GM23338 (cell line): ENCODE measurements at regions not wholly inside any gene's neighbourhood (a gene's known extent, or its start where the extent isn't known, plus 50 kb on each side); places are given as distances from the start of the nearest gene placed in this dataset. TPM values are rescaled to one million over a fixed set of nuclear protein-coding genes. Genes with fewer than 3 reads are reported as not detected.
"Not testable (repeated sequence)": the region's sequence is repeated elsewhere in the genome, so short reads cannot be mapped to it uniquely, and the experiment has no call there.

Experiments used
- ATAC-seq: fragments of 200-7000 bp; cut with Tn5 transposase; 3 replicates; pipeline ENCODE4 v1.9.1; 2020
- DNase-seq: peaks from one replicate; pipeline ENCODE4 v3.0.0-alpha.2; 2015; ENCODE audit warnings: low spot score
- H2AFZ ChIP-seq: fragments of 200-600 bp; sonication (generic); 2 replicates; pipeline ENCODE4 v1.8.0; 2016; ENCODE audit warnings: antibody characterized with exemption, mild to moderate bottlenecking, moderate library complexity
- H3F3A ChIP-seq: fragments of 200-600 bp; sonication (generic); replicated peaks from 2 replicates; pipeline ENCODE4 v1.8.0; 2017; ENCODE audit warnings: antibody characterized with exemption, mixed run types, low read depth
- H3K27ac ChIP-seq: fragments of 200-600 bp; sonication (generic); 2 replicates; pipeline ENCODE4 v1.6.1; 2016; ENCODE audit warnings: low read depth
- H3K27me3 ChIP-seq: fragments of 200-600 bp; sonication (generic); 2 replicates; pipeline ENCODE4 v1.8.0; 2016; ENCODE audit warnings: mild to moderate bottlenecking, mixed run types, moderate library complexity; ENCODE audit not compliant: insufficient read depth
- H3K36me3 ChIP-seq: fragments of 200-600 bp; sonication (generic); 2 replicates; pipeline ENCODE4 v1.8.0; 2016; ENCODE audit warnings: mild to moderate bottlenecking; ENCODE audit not compliant: insufficient read depth
- H3K4me1 ChIP-seq: fragments of 200-600 bp; sonication (generic); 2 replicates; pipeline ENCODE4 v1.8.0; 2016; ENCODE audit warnings: mild to moderate bottlenecking, moderate library complexity; ENCODE audit not compliant: insufficient read depth
- H3K4me2 ChIP-seq: fragments of 200-600 bp; sonication (generic); 2 replicates; pipeline ENCODE4 v1.7.1; 2017; ENCODE audit warnings: mixed run types
- H3K4me3 ChIP-seq: fragments of 200-600 bp; sonication (generic); 2 replicates; pipeline ENCODE4 v1.6.1; 2016; ENCODE audit warnings: mixed run types
- H3K79me2 ChIP-seq: fragments of 200-600 bp; sonication (generic); replicated peaks from 2 replicates; pipeline ENCODE4 v1.8.0; 2017; ENCODE audit warnings: mild to moderate bottlenecking; ENCODE audit not compliant: insufficient read depth
- H3K9me2 ChIP-seq: fragments of 200-600 bp; sonication (generic); 2 replicates; pipeline ENCODE4 v1.8.0; 2017; ENCODE audit not compliant: insufficient read depth
- H4K20me1 ChIP-seq: fragments of 200-600 bp; sonication (generic); replicated peaks from 2 replicates; pipeline ENCODE4 v1.8.0; 2017; ENCODE audit warnings: mild to moderate bottlenecking; ENCODE audit not compliant: insufficient read depth
- H3K27ac Mint-ChIP-seq: 2 replicates; pipeline ENCODE4 v1.8.0; 2020; ENCODE audit warnings: inconsistent platforms, mild to moderate bottlenecking, moderate library complexity, mixed read lengths
- H3K27me3 Mint-ChIP-seq: 3 replicates; pipeline ENCODE4 v1.8.0; 2022; ENCODE audit warnings: low read depth, mild to moderate bottlenecking, moderate library complexity, mixed read lengths, inconsistent platforms; ENCODE audit not compliant: insufficient read depth, poor library complexity
- H3K36me3 Mint-ChIP-seq: 3 replicates; pipeline ENCODE4 v1.8.0; 2021; ENCODE audit warnings: low read depth, mild to moderate bottlenecking, inconsistent platforms, moderate library complexity, mixed read lengths
- H3K4me1 Mint-ChIP-seq: 3 replicates; pipeline ENCODE4 v1.8.0; 2020; ENCODE audit warnings: mild to moderate bottlenecking, inconsistent platforms, mixed read lengths
- H3K4me3 Mint-ChIP-seq: 3 replicates; pipeline ENCODE4 v1.8.0; 2021; ENCODE audit warnings: moderate library complexity, mild to moderate bottlenecking, inconsistent platforms, mixed read lengths
- H3K9me3 Mint-ChIP-seq: 3 replicates; pipeline ENCODE4 v1.8.0; 2020; ENCODE audit warnings: moderate library complexity, mild to moderate bottlenecking, inconsistent platforms, mixed read lengths
- microRNA-seq: library from miRNA; unstranded; fragments of <30 nt; microRNA quantifications from one replicate; pipeline ENCODE4, GENCODE V29; 2017
- small RNA-seq: library from RNA; depleted of rRNA; stranded (forward); fragments of <200 nt; gene quantifications from one replicate; pipeline ENCODE3, GENCODE V24; 2014; ENCODE audit warnings: low replicate concordance

DNA sequence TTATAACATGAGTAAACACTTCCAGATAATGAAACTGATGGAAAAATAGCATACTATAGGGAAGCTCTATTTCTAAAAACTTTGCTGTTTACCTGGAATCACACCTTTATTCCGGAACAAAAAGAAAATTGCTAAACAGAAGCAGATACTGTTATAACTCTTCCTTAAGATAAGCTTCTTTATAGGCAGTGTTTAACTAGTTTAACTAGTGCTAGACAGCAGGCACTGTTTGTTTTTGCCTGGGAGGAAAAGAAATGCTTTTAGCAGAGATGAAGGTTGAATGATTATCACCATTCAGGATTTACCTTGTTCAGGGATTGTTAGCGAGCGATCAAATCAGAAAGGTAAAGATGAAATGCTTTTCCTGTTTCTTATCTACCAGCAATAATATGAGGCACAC is 54.7 kb upstream of the PDPR start:
- not testable (repeated sequence) for H3K9me3 Mint-ChIP-seq, H3K4me3 ChIP-seq, H3F3A ChIP-seq, H3K27ac Mint-ChIP-seq, H3K4me2 ChIP-seq, H3K4me3 Mint-ChIP-seq, H3K9me2 ChIP-seq, H3K27ac ChIP-seq, H3K36me3 Mint-ChIP-seq, DNase-seq, H3K27me3 Mint-ChIP-seq, H3K27me3 ChIP-seq, H3K36me3 ChIP-seq, H3K4me1 ChIP-seq, H4K20me1 ChIP-seq, H2AFZ ChIP-seq, ATAC-seq
- peaks cover 14% of the 10 kb centered on the region for H3K4me1 Mint-ChIP-seq
- peaks cover 66% of the 10 kb centered on the region for H3K79me2 ChIP-seq

DNA sequence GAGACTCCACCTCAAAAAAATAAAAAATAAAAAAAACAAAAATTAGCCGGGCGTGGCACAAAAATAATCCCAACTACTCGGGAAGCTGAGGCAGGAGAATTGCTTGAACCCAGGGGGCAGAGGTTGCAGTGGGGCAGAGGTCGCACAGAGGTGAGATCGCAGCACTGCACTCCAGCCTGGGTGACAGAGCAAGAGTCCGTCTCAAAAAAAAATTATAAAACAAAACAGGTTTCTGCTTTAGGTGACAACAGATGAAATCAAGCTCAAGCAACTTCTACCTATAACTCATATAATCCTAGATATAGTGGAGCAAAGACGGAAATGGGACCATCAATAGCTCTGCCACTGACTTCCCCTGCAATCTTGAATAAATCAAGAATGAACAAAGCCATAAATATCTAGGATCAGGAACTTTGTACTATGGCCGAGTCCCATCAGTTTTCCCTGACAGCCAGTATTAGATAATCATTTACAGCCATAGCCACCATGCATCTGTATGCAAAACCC is 53.6 kb upstream of the PDPR start:
- H3K4me3 ChIP-seq, ATAC-seq, H3K27ac Mint-ChIP-seq, DNase-seq, H3F3A ChIP-seq, H4K20me1 ChIP-seq, H3K9me3 Mint-ChIP-seq, H3K4me2 ChIP-seq, H3K27ac ChIP-seq, H3K36me3 Mint-ChIP-seq, H3K9me2 ChIP-seq, H3K4me1 ChIP-seq, H3K36me3 ChIP-seq, H2AFZ ChIP-seq, H3K27me3 Mint-ChIP-seq, H3K4me3 Mint-ChIP-seq, H3K27me3 ChIP-seq: not testable (repeated sequence)
- H3K79me2 ChIP-seq: peaks cover 64% of the 10 kb centered on the region
- H3K4me1 Mint-ChIP-seq: peaks cover 14% of the 10 kb centered on the region

DNA sequence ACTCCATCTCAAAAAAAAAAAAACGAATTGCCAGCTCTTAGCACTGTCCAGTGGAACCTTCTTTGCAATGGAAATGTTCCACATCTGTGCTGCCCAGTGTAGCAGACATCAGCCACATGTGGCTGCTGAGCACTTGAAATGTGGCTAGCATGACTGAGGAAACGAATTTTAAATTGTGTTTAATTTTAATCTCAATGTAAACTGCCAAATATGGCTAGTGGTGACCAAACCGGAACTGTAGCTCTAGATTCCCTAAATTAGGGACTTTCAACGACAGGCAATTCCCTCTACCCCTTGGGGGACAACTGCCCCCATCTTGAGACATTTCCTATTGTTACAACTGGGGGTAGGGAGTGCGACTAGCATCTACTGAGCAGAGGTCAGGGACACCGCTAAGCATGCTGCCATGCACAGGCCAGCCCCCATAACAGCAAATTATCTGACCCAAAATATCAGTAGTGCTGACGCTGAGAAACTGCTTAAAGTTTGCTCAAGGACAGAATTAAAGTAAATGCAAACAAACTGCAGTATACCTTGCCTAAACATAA is 52.4 kb upstream of the PDPR start:
- ATAC-seq: not testable (repeated sequence)
- peak overlapping the region; percentile 43; the same call in 2 of the 3 replicates for H3K4me3 Mint-ChIP-seq

DNA sequence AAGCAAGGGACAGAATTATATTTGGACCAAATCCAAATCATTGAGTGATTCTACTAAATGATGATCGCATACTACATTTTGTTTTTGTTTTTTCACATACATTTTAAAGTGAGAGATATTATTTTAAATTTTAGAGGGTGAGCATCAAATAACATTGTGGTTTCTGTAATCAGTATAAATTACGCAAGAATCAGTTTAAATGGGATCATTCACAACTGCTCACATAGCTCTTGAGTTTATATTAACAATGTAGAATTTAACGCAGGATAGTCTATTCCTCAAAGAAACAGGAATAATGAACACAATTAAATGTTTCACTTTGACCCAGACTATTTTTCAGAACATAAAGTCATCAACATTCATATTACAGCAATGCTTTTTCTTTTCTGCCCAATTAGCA is 51.2 kb upstream of the PDPR start:
- not testable (repeated sequence) for H3F3A ChIP-seq, H2AFZ ChIP-seq, H4K20me1 ChIP-seq, DNase-seq, H3K9me3 Mint-ChIP-seq, H3K4me1 ChIP-seq, H3K4me3 ChIP-seq, H3K36me3 Mint-ChIP-seq, ATAC-seq, H3K27me3 Mint-ChIP-seq, H3K4me3 Mint-ChIP-seq, H3K27me3 ChIP-seq, H3K9me2 ChIP-seq, H3K27ac Mint-ChIP-seq, H3K4me2 ChIP-seq, H3K36me3 ChIP-seq, H3K27ac ChIP-seq
- peaks cover 14% of the 10 kb centered on the region for H3K4me1 Mint-ChIP-seq
- H3K79me2 ChIP-seq: peaks cover 49% of the 10 kb centered on the region

More for the DNA sequence above, 52.4 kb upstream of the PDPR start:
- H3K27ac ChIP-seq, DNase-seq, H3K36me3 ChIP-seq, H3K9me2 ChIP-seq, H4K20me1 ChIP-seq, H3K4me3 ChIP-seq, H3K36me3 Mint-ChIP-seq, H3K9me3 Mint-ChIP-seq, H2AFZ ChIP-seq, H3K27me3 ChIP-seq, H3K4me1 ChIP-seq, H3K27me3 Mint-ChIP-seq, H3F3A ChIP-seq: not testable (repeated sequence)
- peak overlapping the region; percentile 70; the same call in 1 of the 2 replicates for H3K27ac Mint-ChIP-seq
- peak overlapping the region; percentile 67; the same call in 1 of the 2 replicates for H3K4me2 ChIP-seq
- H3K4me1 Mint-ChIP-seq: peaks cover 14% of the 10 kb centered on the region
- H3K79me2 ChIP-seq: peaks cover 57% of the 10 kb centered on the region

Small RNA genes lying in the stretch of these regions (microRNA-seq; reads per million reads assigned to microRNA genes)
- not detected for gene MIR1972-2

Small RNA genes lying in the stretch of these regions (small RNA-seq; reads per million reads assigned to genes)
- not detected for gene MIR1972-2
